K562 (cell line): ENCODE measurements at regions not wholly inside any gene's neighbourhood (a gene's known extent, or its start where the extent isn't known, plus 50 kb on each side); places are given as distances from the start of the nearest gene placed in this dataset.
A peak's percentile ranks its signal among the peaks of the same experiment; 100 is the strongest.

Experiments used
- ARID1B ChIP-seq: fragments of 450-650 bp; IDR thresholded peaks from 2 replicates; pipeline ENCODE4 v1.6.1; 2016; ENCODE audit warnings: antibody characterized with exemption, mild to moderate bottlenecking, inconsistent platforms
- ARID3A ChIP-seq: IDR thresholded peaks from 2 replicates; pipeline ENCODE4 v1.6.1; 2012; ENCODE audit warnings: low read depth, low read length, improper control_type of control experiment, borderline replicate concordance
- CTBP1 ChIP-seq: fragments of 450-650 bp; IDR thresholded peaks from 2 replicates; pipeline ENCODE4 v1.6.1; 2016; ENCODE audit warnings: borderline replicate concordance
- E2F1 ChIP-seq: sonication (generic); formaldehyde crosslinking; IDR thresholded peaks from 2 replicates; pipeline ENCODE4 v1.8.1; 2023; ENCODE audit warnings: mild to moderate bottlenecking, missing genetic modification reagents, moderate library complexity
- JUN ChIP-seq, 2 experiments: sonication (generic) in 1 of 2; formaldehyde crosslinking in 1 of 2; IDR thresholded peaks; 2 replicates each; pipeline versions ENCODE4 v1.6.1 to v1.8.0; 2012 to 2022; ENCODE audit warnings: borderline replicate concordance in 2 of 2, mild to moderate bottlenecking in 2 of 2, improper control_type of control experiment in 1 of 2, low read depth in 1 of 2, low read length in 1 of 2, missing genetic modification reagents in 1 of 2
- PML ChIP-seq: IDR thresholded peaks from 2 replicates; pipeline ENCODE4 v1.6.1; 2012; ENCODE audit warnings: low read length, inconsistent platforms
- PYGO2 ChIP-seq: fragments of 450-650 bp; IDR thresholded peaks from 2 replicates; pipeline ENCODE4 v1.6.1; 2016; ENCODE audit warnings: mild to moderate bottlenecking, missing genetic modification characterization, moderate library complexity, missing compliant biosample characterization
- REST ChIP-seq, 2 experiments: fragments of 450-650 bp; formaldehyde crosslinking in 1 of 2; IDR thresholded peaks; 2 replicates each; pipeline versions ENCODE4 v1.4.0 to v1.6.1; 2014 to 2020; ENCODE audit warnings: mild to moderate bottlenecking in 2 of 2, borderline replicate concordance in 1 of 2, low read depth in 1 of 2
- TCF3 ChIP-seq: sonication (generic); formaldehyde crosslinking; IDR thresholded peaks from 2 replicates; pipeline ENCODE4 v1.4.0; 2020; ENCODE audit warnings: mild to moderate bottlenecking, missing genetic modification reagents
- THAP12 ChIP-seq: fragments of 250-450 bp; sonication (Bioruptor Pico); IDR thresholded peaks from 2 replicates; pipeline ENCODE4 v1.9.0; 2021; ENCODE audit warnings: mild to moderate bottlenecking, inconsistent platforms

GRCh38 chr7:140267381-140268226 lies 90.8 kb upstream of the KDM7A start (continued):
- TF ChIP-seq REST (IDR thresholded peaks at IDR 0.05; ENCODE audit: borderline replicate concordance) (peak; percentile 35; the same call in 1 of the 2 replicates), REST (CRISPR knock-in tag; IDR thresholded peaks at IDR 0.05; ENCODE audit: low read depth) (no peak), TCF3 (CRISPR knock-in tag) (peak; percentile 90), PML (0 out of 2 replicates have a peak, but pooled peaks have one; percentile 49), JUN (IDR thresholded peaks at IDR 0.05; ENCODE audit: borderline replicate concordance, low read depth, low read length) (peak; percentile 48; the same call in 1 of the 2 replicates), JUN (CRISPR knock-in tag; IDR thresholded peaks at IDR 0.05; ENCODE audit: borderline replicate concordance) (peak; percentile 54; the same call in 1 of the 2 replicates), THAP12 (CRISPR knock-in tag) (no peak), CTBP1 (peak; percentile 76; the same call in 1 of the 2 replicates), E2F1 (CRISPR knock-in tag) (peak; percentile 60), ARID3A (peak; percentile 59; the same call in 1 of the 2 replicates), ARID1B (peak; percentile 92), PYGO2 (no peak)
